Astrocyte (in vitro differentiated cells and primary cell): ENCODE measurements at regions not wholly inside any gene's neighbourhood (a gene's known extent, or its start where the extent isn't known, plus 50 kb on each side); places are given as distances from the start of the nearest gene placed in this dataset.

Experiments used
- DNase-seq: peaks from one replicate; pipeline ENCODE4 v3.0.0-alpha.2; 2010; ENCODE audit warnings: low read depth
- FAIRE-seq: peaks from 2 replicates; lab custom pipeline; 2011; peaks lifted over from hg19 to GRCh38; lab: Jason Lieb, UNC
- H2AFZ ChIP-seq: 2 replicates; pipeline ENCODE4 v1.6.0; 2012; ENCODE audit warnings: low read depth, low read length, inconsistent platforms
- H3K27ac ChIP-seq: 2 replicates; pipeline ENCODE4 v1.5.1; 2011; ENCODE audit warnings: low read depth, low read length, inconsistent platforms
- H3K27me3 ChIP-seq: 2 replicates; pipeline ENCODE4 v1.6.0; 2011; ENCODE audit warnings: low read length, inconsistent platforms; ENCODE audit not compliant: insufficient read depth
- H3K36me3 ChIP-seq: 2 replicates; pipeline ENCODE4 v1.5.1; 2011; ENCODE audit warnings: low read length, inconsistent platforms; ENCODE audit not compliant: insufficient read depth
- H3K4me1 ChIP-seq: 2 replicates; pipeline ENCODE4 v1.5.1; 2011; ENCODE audit warnings: low read length, inconsistent platforms; ENCODE audit not compliant: insufficient read depth
- H3K4me2 ChIP-seq: 2 replicates; pipeline ENCODE4 v1.6.0; 2012; ENCODE audit warnings: low read length, inconsistent platforms
- H3K4me3 ChIP-seq: 2 replicates; pipeline ENCODE4 v1.5.1; 2011; ENCODE audit warnings: low read depth, mild to moderate bottlenecking, low read length, inconsistent platforms; ENCODE audit not compliant: insufficient read depth
- H3K79me2 ChIP-seq: 2 replicates; pipeline ENCODE4 v1.6.0; 2012; ENCODE audit warnings: mild to moderate bottlenecking, low read length, inconsistent platforms; ENCODE audit not compliant: insufficient read depth
- H3K9ac ChIP-seq: 2 replicates; pipeline ENCODE4 v1.6.0; 2012; ENCODE audit warnings: mild to moderate bottlenecking, low read length, inconsistent platforms
- H3K9me3 ChIP-seq: 2 replicates; pipeline ENCODE4 v1.5.1; 2012; ENCODE audit warnings: low read depth, mild to moderate bottlenecking, low read length, inconsistent platforms; ENCODE audit not compliant: insufficient read depth
- H4K20me1 ChIP-seq: 2 replicates; pipeline ENCODE4 v1.6.0; 2012; ENCODE audit warnings: low read length, inconsistent platforms; ENCODE audit not compliant: insufficient read depth
- H3K27ac Mint-ChIP-seq: one replicate; pipeline ENCODE4 v1.8.0; 2021; ENCODE audit warnings: mild to moderate bottlenecking, mixed read lengths; ENCODE audit not compliant: unreplicated experiment
- H3K27me3 Mint-ChIP-seq: one replicate; pipeline ENCODE4 v1.8.0; 2021; ENCODE audit warnings: low read depth, mixed read lengths; ENCODE audit not compliant: unreplicated experiment
- H3K36me3 Mint-ChIP-seq: one replicate; pipeline ENCODE4 v1.8.0; 2021; ENCODE audit warnings: low read depth, mixed read lengths; ENCODE audit not compliant: unreplicated experiment
- H3K4me1 Mint-ChIP-seq: one replicate; pipeline ENCODE4 v1.8.0; 2021; ENCODE audit warnings: low read depth, mixed read lengths; ENCODE audit not compliant: unreplicated experiment
- H3K4me3 Mint-ChIP-seq: one replicate; pipeline ENCODE4 v1.8.0; 2021; ENCODE audit warnings: mild to moderate bottlenecking, moderate library complexity, mixed read lengths; ENCODE audit not compliant: unreplicated experiment
- H3K9me3 Mint-ChIP-seq: one replicate; pipeline ENCODE4 v1.8.0; 2021; ENCODE audit warnings: mild to moderate bottlenecking, mixed read lengths; ENCODE audit not compliant: unreplicated experiment
- CTCF ChIP-seq: IDR thresholded peaks from 2 replicates; pipeline ENCODE4 v1.5.1; 2011; ENCODE audit warnings: low read depth, mild to moderate bottlenecking, inconsistent platforms, low read length, moderate library complexity; ENCODE audit not compliant: insufficient read depth
- EZH2 ChIP-seq: IDR thresholded peaks from 2 replicates; pipeline ENCODE4 v1.6.1; 2012; ENCODE audit warnings: mild to moderate bottlenecking, low read length, inconsistent platforms; ENCODE audit not compliant: insufficient read depth

GRCh38 chr2:239770246-239770639, 254.9 kb downstream of the NDUFA10 start:
- Histone ChIP-seq H3K9ac (no peak overlapping the region), H3K9me3 (peaks cover 8% of the 10 kb centered on the region), H3K4me2 (no peak overlapping the region), H3K36me3 (no peaks in the 10 kb centered on the region), H4K20me1 (no peaks in the 10 kb centered on the region), H3K4me1 (no peaks in the 10 kb centered on the region), H3K4me3 (no peak overlapping the region), H3K27me3 (no peaks in the 10 kb centered on the region), H2AFZ (no peak overlapping the region), H3K27ac (no peak overlapping the region), H3K79me2 (no peaks in the 10 kb centered on the region)
- DNase-seq, result no peak
- FAIRE-seq, result no peak
- Mint-ChIP-seq H3K4me3 (no peak overlapping the region), H3K9me3 (peaks cover 16% of the 10 kb centered on the region), H3K27ac (no peak overlapping the region), H3K4me1 (no peaks in the 10 kb centered on the region), H3K36me3 (no peaks in the 10 kb centered on the region), H3K27me3 (peaks cover 50% of the 10 kb centered on the region)
- TF ChIP-seq CTCF, result no peak
- TF ChIP-seq EZH2, result no peak

- H4K20me1 ChIP-seq, result no peaks in the 10 kb centered on the region
- H3K4me1 Mint-ChIP-seq, result no peaks in the 10 kb centered on the region
- no peaks in the 10 kb centered on the region for H3K27me3 ChIP-seq
- no peak overlapping the region for H3K9ac ChIP-seq
- H3K79me2 ChIP-seq, result no peaks in the 10 kb centered on the region
- no peak for DNase-seq
- H3K36me3 Mint-ChIP-seq, result no peaks in the 10 kb centered on the region
- H3K4me3 Mint-ChIP-seq, result no peak overlapping the region
- no peaks in the 10 kb centered on the region for H3K4me1 ChIP-seq
- no peak overlapping the region for H3K27ac Mint-ChIP-seq
- no peak overlapping the region for H2AFZ ChIP-seq
- no peak overlapping the region for H3K4me3 ChIP-seq
- TF ChIP-seq EZH2 (no peak), CTCF (no peak)
- H3K27me3 Mint-ChIP-seq, result peaks cover 49% of the 10 kb centered on the region
- peaks cover 8% of the 10 kb centered on the region for H3K9me3 ChIP-seq
- H3K4me2 ChIP-seq, result no peak overlapping the region
- H3K27ac ChIP-seq, result no peak overlapping the region
- FAIRE-seq, result no peak
- peaks cover 14% of the 10 kb centered on the region for H3K9me3 Mint-ChIP-seq
- no peaks in the 10 kb centered on the region for H3K36me3 ChIP-seq
These were observed 255.4 kb downstream of the NDUFA10 start for GRCh38 chr2:239769554-239770245.

- no peak overlapping the region for H3K27ac Mint-ChIP-seq
- peaks cover 12% of the 10 kb centered on the region for H3K9me3 Mint-ChIP-seq
These were observed 256.1 kb downstream of the NDUFA10 start for GRCh38 chr2:239768907-239769553.

More at GRCh38 chr2:239768907-239769553, 256.1 kb downstream of the NDUFA10 start:
- Mint-ChIP-seq H3K27me3 (peaks cover 47% of the 10 kb centered on the region), H3K36me3 (no peaks in the 10 kb centered on the region), H3K4me1 (no peaks in the 10 kb centered on the region), H3K4me3 (no peak overlapping the region)
- Histone ChIP-seq H3K27me3 (no peaks in the 10 kb centered on the region), H2AFZ (no peak overlapping the region), H3K79me2 (no peaks in the 10 kb centered on the region), H3K4me1 (no peaks in the 10 kb centered on the region), H3K9me3 (peaks cover 8% of the 10 kb centered on the region), H3K36me3 (no peaks in the 10 kb centered on the region), H3K4me3 (no peak overlapping the region), H3K27ac (no peak overlapping the region), H3K4me2 (no peak overlapping the region), H3K9ac (no peak overlapping the region), H4K20me1 (no peaks in the 10 kb centered on the region)
- DNase-seq (no peak), FAIRE-seq (no peak)
- no peak for TF ChIP-seq CTCF
- TF ChIP-seq EZH2, result no peak
